Endothelial cell of umbilical vein (primary cell): ENCODE measurements at regions not wholly inside any gene's neighbourhood (a gene's known extent, or its start where the extent isn't known, plus 50 kb on each side); places are given as distances from the start of the nearest gene placed in this dataset.

Experiments
- BruUV-seq: library from RNA; stranded (reverse); fragments of 400-500 nt; replicated peaks from 2 replicates; lab custom pipeline; 2021; lab: Mats Ljungman, UMichigan
- CTCF ChIA-PET: fragments of 300-600, 350-600 bp; sonication (Branson Sonifier 250); formaldehyde crosslinking; loops from one replicate; lab custom pipeline; 2021; ENCODE audit warnings: antibody characterized with exemption, inconsistent platforms; lab: Charles Lee
- POLR2A ChIA-PET: fragments of 300-600, 350-600 bp; sonication (Branson Sonifier 250); formaldehyde crosslinking; loops from one replicate; lab custom pipeline; 2021; ENCODE audit warnings: antibody characterized with exemption, inconsistent platforms; lab: Charles Lee
- DNase-seq: peaks from one replicate; pipeline ENCODE4 v3.0.0-alpha.2; 2011; ENCODE audit warnings: low read depth, low spot score
- FAIRE-seq: peaks from 2 replicates; lab custom pipeline; 2011; peaks lifted over from hg19 to GRCh38; lab: Jason Lieb, UNC
- H2AFZ ChIP-seq: 2 replicates; pipeline ENCODE4 v1.6.0; 2012; ENCODE audit warnings: low read depth, low read length, control low read depth, inconsistent platforms
- H3K27ac ChIP-seq: 2 replicates; pipeline ENCODE4 v1.5.1; 2011; ENCODE audit warnings: low read depth, mild to moderate bottlenecking, control low read depth, low read length, moderate library complexity; ENCODE audit not compliant: insufficient read depth
- H3K27me3 ChIP-seq, 2 experiments: 2 replicates each; pipeline versions ENCODE4 v1.6.0 to v1.6.1; 2011; ENCODE audit warnings: low read length in 2 of 2, mixed read lengths in 1 of 2; ENCODE audit not compliant: control insufficient read depth in 2 of 2, insufficient read depth in 2 of 2
- H3K36me3 ChIP-seq, 2 experiments: 2 replicates in 1 of 2; 3 replicates in 1 of 2; pipeline ENCODE4 v1.5.1; 2011; ENCODE audit warnings: low read length in 2 of 2, mild to moderate bottlenecking in 1 of 2, moderate library complexity in 1 of 2; ENCODE audit not compliant: control insufficient read depth in 2 of 2, insufficient read depth in 2 of 2; ENCODE audit errors: extremely low read depth in 1 of 2
- H3K4me1 ChIP-seq: 3 replicates; pipeline ENCODE4 v1.5.1; 2011; ENCODE audit warnings: mild to moderate bottlenecking, low read length; ENCODE audit not compliant: control insufficient read depth, insufficient read depth; ENCODE audit errors: extremely low read depth
- H3K4me2 ChIP-seq: 2 replicates; pipeline ENCODE4 v1.6.1; 2011; ENCODE audit warnings: low read length, control low read depth, mixed read lengths; ENCODE audit not compliant: insufficient read depth
- H3K4me3 ChIP-seq, 3 experiments: fragments of 200-600 bp in 1 of 3; sonication (generic), shearing (Covaris generic) in 1 of 3; replicated peaks in 1 of 3; 2 replicates each; pipeline ENCODE4 v1.5.1; 2011 to 2016; ENCODE audit warnings: control low read depth in 3 of 3, low read length in 3 of 3, mild to moderate bottlenecking in 2 of 3, inconsistent platforms in 1 of 3, low read depth in 1 of 3, moderate library complexity in 1 of 3; ENCODE audit not compliant: insufficient read depth in 1 of 3
- H3K79me2 ChIP-seq: 2 replicates; pipeline ENCODE4 v1.6.0; 2012; ENCODE audit warnings: low read length, inconsistent platforms; ENCODE audit not compliant: control insufficient read depth, insufficient read depth
- H3K9ac ChIP-seq: replicated peaks from 2 replicates; pipeline ENCODE3; 2011; ENCODE audit warnings: low read length, control low read depth; ENCODE audit not compliant: insufficient read depth; ENCODE audit errors: extremely low read depth
- H3K9me1 ChIP-seq: replicated peaks from 3 replicates; pipeline ENCODE4 v1.6.0; 2011; ENCODE audit warnings: mild to moderate bottlenecking, low read length; ENCODE audit not compliant: control insufficient read depth, insufficient read depth; ENCODE audit errors: extremely low read depth
- H3K9me3 ChIP-seq: replicated peaks from 2 replicates; pipeline ENCODE4 v1.5.1; 2012; ENCODE audit warnings: low read length, inconsistent platforms; ENCODE audit not compliant: control insufficient read depth, insufficient read depth
- H4K20me1 ChIP-seq: replicated peaks from 2 replicates; pipeline ENCODE3; 2011; ENCODE audit warnings: mild to moderate bottlenecking, low read length; ENCODE audit not compliant: control insufficient read depth, insufficient read depth; ENCODE audit errors: extremely low read depth
- EZH2 ChIP-seq: IDR thresholded peaks from 2 replicates; pipeline ENCODE4 v1.6.1; 2012; ENCODE audit warnings: borderline replicate concordance, low read depth, mild to moderate bottlenecking, moderate library complexity, low read length, inconsistent platforms; ENCODE audit not compliant: severe bottlenecking
- FOS ChIP-seq: IDR thresholded peaks from 2 replicates; pipeline ENCODE4 v1.6.1; 2011; ENCODE audit warnings: mild to moderate bottlenecking, low read length, moderate library complexity, borderline replicate concordance; ENCODE audit not compliant: insufficient read depth
- GATA2 ChIP-seq: IDR thresholded peaks from 2 replicates; pipeline ENCODE4 v1.7.0; 2011; ENCODE audit warnings: low read depth, mild to moderate bottlenecking, moderate library complexity, mixed read lengths, low read length; ENCODE audit not compliant: insufficient read length, insufficient read depth
- JUN ChIP-seq: IDR thresholded peaks from 2 replicates; pipeline ENCODE4 v1.6.1; 2011; ENCODE audit warnings: borderline replicate concordance, low read depth; ENCODE audit not compliant: insufficient read length, insufficient read depth
- POLR2A ChIP-seq: IDR thresholded peaks from 2 replicates; pipeline ENCODE4 v1.6.1; 2012; ENCODE audit warnings: low read depth, mild to moderate bottlenecking, control low read depth, low read length
- POLR2AphosphoS5 ChIP-seq: IDR thresholded peaks from 2 replicates; pipeline ENCODE4 v1.6.1; 2012; ENCODE audit warnings: low read depth, mild to moderate bottlenecking, control low read depth, low read length, moderate library complexity; ENCODE audit not compliant: insufficient read depth
- dilution Hi-C: fragments of 300-500 bp; cut with MboI; formaldehyde crosslinking; loops from one replicate; pipeline ENCODE4 v1.15.0; 2019; ENCODE audit warnings: low sequenced_read_pairs; ENCODE audit not compliant: extremely low pct_ligation_motif_present
- intact Hi-C: fragments of 100-400 bp; cut with micrococcal nuclease; formaldehyde crosslinking; loops from one replicate; pipeline ENCODE4 v1.10.0; 2022
- TF ChIP-seq, protein P1 (sequence below), 2 donors: IDR thresholded peaks; 1 replicate in 1 of 2; 2 replicates in 1 of 2; pipeline ENCODE4 v1.5.1; 2011; ENCODE audit warnings: low read length in 2 of 2, mild to moderate bottlenecking in 2 of 2, moderate library complexity in 2 of 2, control low read depth in 1 of 2, inconsistent platforms in 1 of 2, low read depth in 1 of 2; ENCODE audit not compliant: insufficient read depth in 1 of 2; ENCODE audit errors: extremely low read depth in 1 of 2

DNA sequence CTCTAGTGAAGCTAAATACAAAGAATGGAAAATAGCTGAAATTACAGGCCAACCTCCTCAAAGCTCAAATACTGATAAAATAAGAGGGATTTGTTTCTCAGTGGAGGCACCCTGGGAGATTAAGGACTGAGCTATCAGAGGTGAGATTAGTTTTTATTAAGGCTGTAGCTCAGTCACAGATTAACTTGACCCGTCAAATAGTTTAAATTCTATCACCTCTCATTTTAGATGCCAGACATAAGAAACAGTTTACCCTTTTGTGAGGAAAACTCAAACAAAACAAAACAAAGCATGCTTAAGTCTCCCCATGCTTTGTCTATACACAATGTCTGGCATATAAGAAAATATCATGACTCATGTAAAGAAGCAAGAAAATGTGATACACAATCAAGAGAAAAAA is 208.3 kb upstream of the PMFBP1 start:
- Histone ChIP-seq H3K4me2 (no peak overlapping the region), H3K9me1 (no peaks in the 10 kb centered on the region), H3K4me3 (no peak overlapping the region), H2AFZ (no peak overlapping the region), H4K20me1 (no peaks in the 10 kb centered on the region), H3K27ac (peak overlapping the region; percentile 7), H3K27me3 (no peaks in the 10 kb centered on the region), H3K9me3 (no peaks in the 10 kb centered on the region), H3K9ac (no peak overlapping the region), H3K79me2 (no peaks in the 10 kb centered on the region), H3K36me3 (no peaks in the 10 kb centered on the region), H3K4me1 (no peaks in the 10 kb centered on the region)
- CTCF ChIA-PET: interaction anchor here (4.2 kb wide), 1 partner anchor 21 kb away, joined by 19 read pairs; no protein-coding TSS in a partner anchor
- TF ChIP-seq, protein P1, sequence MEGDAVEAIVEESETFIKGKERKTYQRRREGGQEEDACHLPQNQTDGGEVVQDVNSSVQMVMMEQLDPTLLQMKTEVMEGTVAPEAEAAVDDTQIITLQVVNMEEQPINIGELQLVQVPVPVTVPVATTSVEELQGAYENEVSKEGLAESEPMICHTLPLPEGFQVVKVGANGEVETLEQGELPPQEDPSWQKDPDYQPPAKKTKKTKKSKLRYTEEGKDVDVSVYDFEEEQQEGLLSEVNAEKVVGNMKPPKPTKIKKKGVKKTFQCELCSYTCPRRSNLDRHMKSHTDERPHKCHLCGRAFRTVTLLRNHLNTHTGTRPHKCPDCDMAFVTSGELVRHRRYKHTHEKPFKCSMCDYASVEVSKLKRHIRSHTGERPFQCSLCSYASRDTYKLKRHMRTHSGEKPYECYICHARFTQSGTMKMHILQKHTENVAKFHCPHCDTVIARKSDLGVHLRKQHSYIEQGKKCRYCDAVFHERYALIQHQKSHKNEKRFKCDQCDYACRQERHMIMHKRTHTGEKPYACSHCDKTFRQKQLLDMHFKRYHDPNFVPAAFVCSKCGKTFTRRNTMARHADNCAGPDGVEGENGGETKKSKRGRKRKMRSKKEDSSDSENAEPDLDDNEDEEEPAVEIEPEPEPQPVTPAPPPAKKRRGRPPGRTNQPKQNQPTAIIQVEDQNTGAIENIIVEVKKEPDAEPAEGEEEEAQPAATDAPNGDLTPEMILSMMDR (IDR thresholded peaks at IDR 0.05; ENCODE audit: extremely low read depth in 1 of 2, insufficient read depth in 1 of 2, low read depth in 1 of 2, low read length in 2 of 2): no peak
- TF ChIP-seq GATA2 (no peak), POLR2A (no peak), JUN (no peak), FOS (no peak), EZH2 (no peak), POLR2AphosphoS5 (no peak)
- intact Hi-C loops: loop anchor here (10.0 kb wide), 1 partner anchor 285 kb away; no protein-coding TSS in a partner anchor
- DNase-seq (peak; percentile 25), FAIRE-seq (no peak)
- dilution Hi-C loops: no loop called here
- POLR2A ChIA-PET: no interaction called here
- BruUV-seq: no TSS peak
